Colonic mucosa (tissue), 4 donors: ENCODE measurements at regions not wholly inside any gene's neighbourhood (a gene's known extent, or its start where the extent isn't known, plus 50 kb on each side); places are given as distances from the start of the nearest gene placed in this dataset.

ENCODE experiments used
- DNase-seq: peaks from one replicate; pipeline ENCODE4 v3.0.0-alpha.2; 2020
- H3K27ac ChIP-seq: fragments of 200-600 bp; one replicate; pipeline ENCODE4 v1.8.0; 2021
- H3K27me3 ChIP-seq: fragments of 200-600 bp; one replicate; pipeline ENCODE4 v1.8.0; 2021
- H3K36me3 ChIP-seq: fragments of 200-600 bp; one replicate; pipeline ENCODE4 v1.8.0; 2021
- H3K4me1 ChIP-seq: fragments of 200-600 bp; one replicate; pipeline ENCODE4 v1.8.0; 2021; ENCODE audit warnings: mild to moderate bottlenecking
- H3K4me3 ChIP-seq: fragments of 200-600 bp; one replicate; pipeline ENCODE4 v1.8.0; 2021
- H3K9ac ChIP-seq, 2 donors: one replicate each; pipeline ENCODE4 v1.7.0; 2013; ENCODE audit warnings: control low read depth in 2 of 2, low read depth in 2 of 2, low read length in 2 of 2
- H3K9me3 ChIP-seq: fragments of 200-600 bp; one replicate; pipeline ENCODE4 v1.8.0; 2021
- intact Hi-C: fragments of 100-400 bp; cut with DNase I; formaldehyde crosslinking; loops from one replicate; pipeline ENCODE4 v1.14.1; 2022
- TF ChIP-seq, protein P1 (sequence below): fragments of 200-600 bp; IDR thresholded peaks from one replicate; pipeline ENCODE4 v1.8.0; 2022; ENCODE audit warnings: antibody characterized with exemption, mild to moderate bottlenecking
- donor health status: healthy.
- donor health status: DM: no; HTN: no; CAD: no.
- donor health status: DM: no; HTN: no; CAD: no.

GRCh38 chr6:21749754-21750153, 156.2 kb downstream of the SOX4 start:
- TF ChIP-seq, protein P1, sequence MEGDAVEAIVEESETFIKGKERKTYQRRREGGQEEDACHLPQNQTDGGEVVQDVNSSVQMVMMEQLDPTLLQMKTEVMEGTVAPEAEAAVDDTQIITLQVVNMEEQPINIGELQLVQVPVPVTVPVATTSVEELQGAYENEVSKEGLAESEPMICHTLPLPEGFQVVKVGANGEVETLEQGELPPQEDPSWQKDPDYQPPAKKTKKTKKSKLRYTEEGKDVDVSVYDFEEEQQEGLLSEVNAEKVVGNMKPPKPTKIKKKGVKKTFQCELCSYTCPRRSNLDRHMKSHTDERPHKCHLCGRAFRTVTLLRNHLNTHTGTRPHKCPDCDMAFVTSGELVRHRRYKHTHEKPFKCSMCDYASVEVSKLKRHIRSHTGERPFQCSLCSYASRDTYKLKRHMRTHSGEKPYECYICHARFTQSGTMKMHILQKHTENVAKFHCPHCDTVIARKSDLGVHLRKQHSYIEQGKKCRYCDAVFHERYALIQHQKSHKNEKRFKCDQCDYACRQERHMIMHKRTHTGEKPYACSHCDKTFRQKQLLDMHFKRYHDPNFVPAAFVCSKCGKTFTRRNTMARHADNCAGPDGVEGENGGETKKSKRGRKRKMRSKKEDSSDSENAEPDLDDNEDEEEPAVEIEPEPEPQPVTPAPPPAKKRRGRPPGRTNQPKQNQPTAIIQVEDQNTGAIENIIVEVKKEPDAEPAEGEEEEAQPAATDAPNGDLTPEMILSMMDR = no peak
- Histone ChIP-seq H3K4me3 (no peak overlapping the region), H3K27me3 (no peaks in the 10 kb centered on the region), H3K9me3 (no peaks in the 10 kb centered on the region), H3K27ac (no peak overlapping the region), H3K4me1 (no peaks in the 10 kb centered on the region), H3K36me3 (no peaks in the 10 kb centered on the region), H3K9ac (no peak overlapping the region)
- no peak for DNase-seq
- intact Hi-C loops = no loop called here

DNA sequence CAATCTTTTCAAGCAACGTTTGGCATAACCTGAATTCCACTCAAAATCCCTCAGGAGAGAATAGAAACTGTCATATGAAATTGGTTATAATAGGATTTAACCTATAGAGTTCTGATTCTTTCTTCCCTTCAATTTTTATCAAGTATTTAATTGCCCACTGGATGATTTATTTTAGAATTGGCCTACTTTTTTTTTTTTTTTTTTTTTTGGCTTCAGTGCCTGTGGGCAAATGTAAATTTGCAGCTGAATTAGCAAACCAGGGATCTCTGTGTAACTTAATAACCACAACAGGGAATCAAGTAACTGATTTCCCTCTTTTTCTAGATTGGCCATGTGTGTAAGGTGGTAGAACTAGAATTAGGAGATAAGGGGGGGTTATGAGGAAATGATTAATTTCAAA, 157.0 kb downstream of the SOX4 start:
- TF ChIP-seq, protein P1 = no peak
- Histone ChIP-seq H3K4me1 (no peaks in the 10 kb centered on the region), H3K36me3 (no peaks in the 10 kb centered on the region), H3K4me3 (no peak overlapping the region), H3K9me3 (no peaks in the 10 kb centered on the region), H3K9ac (no peak overlapping the region), H3K27me3 (no peaks in the 10 kb centered on the region), H3K27ac (no peak overlapping the region)
- intact Hi-C loops = no loop called here
- no peak for DNase-seq

DNA sequence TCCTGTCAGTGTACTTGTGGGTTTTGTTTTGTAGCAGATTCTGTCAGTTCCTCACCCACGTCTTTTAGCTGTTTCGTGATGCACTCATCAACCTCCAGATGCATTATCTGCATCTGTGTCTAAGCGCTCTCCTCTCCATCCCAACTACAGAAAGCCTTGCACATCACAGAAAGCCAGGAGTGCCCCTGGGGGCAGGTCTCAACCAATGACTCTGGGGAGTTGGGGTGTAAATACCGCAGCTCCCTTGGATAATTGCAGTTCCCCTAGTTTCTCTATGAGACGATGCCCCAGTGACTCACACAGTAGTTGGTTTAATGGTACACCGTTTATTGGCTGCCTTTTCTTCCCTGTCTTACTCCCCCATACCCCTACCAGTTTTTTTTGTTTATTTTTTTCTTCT, 158.1 kb downstream of the SOX4 start:
- H3K4me1 ChIP-seq = no peaks in the 10 kb centered on the region
- no peak for DNase-seq
- H3K4me3 ChIP-seq = no peak overlapping the region
- no peaks in the 10 kb centered on the region for H3K36me3 ChIP-seq
- H3K9ac ChIP-seq = no peak overlapping the region
- H3K9me3 ChIP-seq = no peaks in the 10 kb centered on the region
- H3K27ac ChIP-seq = no peak overlapping the region
- intact Hi-C loops = no loop called here
- TF ChIP-seq, protein P1 = no peak
- no peaks in the 10 kb centered on the region for H3K27me3 ChIP-seq

- H3K9me3 ChIP-seq = no peaks in the 10 kb centered on the region
- no peaks in the 10 kb centered on the region for H3K36me3 ChIP-seq
- TF ChIP-seq, protein P1 = no peak
- H3K27ac ChIP-seq = no peak overlapping the region
- H3K4me3 ChIP-seq = no peak overlapping the region
- H3K27me3 ChIP-seq = no peaks in the 10 kb centered on the region
- no peak for DNase-seq
- intact Hi-C loops = no loop called here
- H3K9ac ChIP-seq = no peak overlapping the region
- no peaks in the 10 kb centered on the region for H3K4me1 ChIP-seq
These were observed 158.7 kb downstream of the SOX4 start for GRCh38 chr6:21752054-21752811.

DNA sequence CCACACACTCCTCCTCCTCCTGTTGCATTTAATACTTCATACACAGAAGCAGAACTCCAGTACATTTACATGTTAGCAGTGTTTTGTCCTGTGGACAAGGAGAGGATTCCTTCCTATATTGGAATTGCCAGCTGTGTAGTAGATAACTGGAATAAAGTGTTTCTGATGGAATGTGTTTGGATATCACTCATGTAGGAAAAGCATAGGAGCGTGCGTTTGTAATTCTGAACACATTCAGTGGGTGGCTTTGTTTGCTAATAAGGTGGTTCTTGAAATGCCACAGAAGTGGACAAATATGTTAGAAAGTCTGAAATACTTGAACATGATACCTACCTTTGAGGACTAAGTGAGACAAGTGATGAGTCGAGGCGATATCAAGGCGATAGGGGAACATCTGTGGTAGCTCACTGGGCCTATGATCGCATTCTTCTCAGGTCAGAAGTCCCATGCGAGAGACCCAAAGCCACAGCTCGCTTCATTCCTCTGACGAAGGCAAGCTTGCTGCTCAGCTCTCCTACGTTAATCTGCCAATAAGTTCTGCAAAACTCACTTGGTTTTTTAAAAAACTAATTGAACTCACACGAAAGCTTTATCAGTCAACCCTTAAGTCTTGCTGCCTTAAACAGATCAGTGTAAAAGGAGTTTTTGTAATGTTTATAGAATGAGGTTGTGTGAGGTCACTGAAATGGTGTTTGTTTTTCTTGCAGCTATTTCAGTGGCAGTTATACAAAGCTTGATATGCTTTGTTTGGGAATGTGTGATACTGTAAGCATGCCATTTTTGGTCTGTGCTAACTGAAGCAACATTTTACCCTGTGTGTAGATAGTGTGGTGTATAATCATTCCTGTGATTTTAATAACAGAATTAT, 159.9 kb downstream of the SOX4 start:
- Histone ChIP-seq H3K36me3 (no peaks in the 10 kb centered on the region), H3K4me3 (no peak overlapping the region), H3K27ac (no peak overlapping the region), H3K9ac (no peak overlapping the region), H3K27me3 (no peaks in the 10 kb centered on the region), H3K4me1 (no peaks in the 10 kb centered on the region), H3K9me3 (no peaks in the 10 kb centered on the region)
- TF ChIP-seq, protein P1 = no peak
- intact Hi-C loops = no loop called here
- DNase-seq = no peak
